Body of pancreas (tissue), 4 donors: ENCODE measurements at regions not wholly inside any gene's neighbourhood (a gene's known extent, or its start where the extent isn't known, plus 50 kb on each side); places are given as distances from the start of the nearest gene placed in this dataset.

Experiments
- POLR2A ChIP-seq, 3 donors: fragments of 450-650 bp; IDR thresholded peaks; one replicate each; pipeline ENCODE4 v1.6.1; 2016; ENCODE audit warnings: antibody characterized with exemption in 3 of 3, mild to moderate bottlenecking in 2 of 3
- TF ChIP-seq, protein P1 (sequence below), 7 experiments: fragments of 450-650 bp in 4 of 7; fragments of 200-600 bp in 3 of 7; sonication (generic) in 3 of 7; IDR thresholded peaks; one replicate each; pipeline ENCODE4 v1.5.1; 2016 to 2019; ENCODE audit warnings: antibody characterized with exemption in 7 of 7

DNA sequence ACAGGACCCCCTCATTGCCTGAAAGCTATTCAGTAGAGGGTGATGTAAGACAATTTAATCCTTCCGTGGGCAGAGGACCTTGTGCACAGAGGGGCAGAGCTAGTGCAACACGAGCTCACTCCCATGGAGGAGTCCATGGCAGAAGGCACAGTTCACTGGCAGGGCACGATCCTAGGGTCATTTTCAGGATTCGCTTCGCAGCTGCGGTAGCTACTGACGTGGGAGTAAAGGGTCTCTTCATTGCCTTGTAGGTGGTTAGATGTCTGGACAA is 207.8 kb downstream of the FOXO1 start:
- TF ChIP-seq, protein P1, sequence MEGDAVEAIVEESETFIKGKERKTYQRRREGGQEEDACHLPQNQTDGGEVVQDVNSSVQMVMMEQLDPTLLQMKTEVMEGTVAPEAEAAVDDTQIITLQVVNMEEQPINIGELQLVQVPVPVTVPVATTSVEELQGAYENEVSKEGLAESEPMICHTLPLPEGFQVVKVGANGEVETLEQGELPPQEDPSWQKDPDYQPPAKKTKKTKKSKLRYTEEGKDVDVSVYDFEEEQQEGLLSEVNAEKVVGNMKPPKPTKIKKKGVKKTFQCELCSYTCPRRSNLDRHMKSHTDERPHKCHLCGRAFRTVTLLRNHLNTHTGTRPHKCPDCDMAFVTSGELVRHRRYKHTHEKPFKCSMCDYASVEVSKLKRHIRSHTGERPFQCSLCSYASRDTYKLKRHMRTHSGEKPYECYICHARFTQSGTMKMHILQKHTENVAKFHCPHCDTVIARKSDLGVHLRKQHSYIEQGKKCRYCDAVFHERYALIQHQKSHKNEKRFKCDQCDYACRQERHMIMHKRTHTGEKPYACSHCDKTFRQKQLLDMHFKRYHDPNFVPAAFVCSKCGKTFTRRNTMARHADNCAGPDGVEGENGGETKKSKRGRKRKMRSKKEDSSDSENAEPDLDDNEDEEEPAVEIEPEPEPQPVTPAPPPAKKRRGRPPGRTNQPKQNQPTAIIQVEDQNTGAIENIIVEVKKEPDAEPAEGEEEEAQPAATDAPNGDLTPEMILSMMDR (IDR thresholded peaks at IDR 0.05): no peak
- TF ChIP-seq POLR2A (IDR thresholded peaks at IDR 0.05): no peak
